GM19455 (cell line): ENCODE measurements at regions not wholly inside any gene's neighbourhood (a gene's known extent, or its start where the extent isn't known, plus 50 kb on each side); places are given as distances from the start of the nearest gene placed in this dataset.
"Not testable (repeated sequence)": the region's sequence is repeated elsewhere in the genome, so short reads cannot be mapped to it uniquely, and the experiment has no call there.

Experiments
- ATAC-seq: cut with Tn5 transposase; IDR thresholded peaks from one replicate; pipeline ENCODE4 v1.9.1; 2021; ENCODE audit not compliant: unreplicated experiment

GRCh38 chr4:19187691-19188090 is 1064.0 kb upstream of the SLIT2 start:
- ATAC-seq = no peak

- ATAC-seq = no peak
These were observed 1064.6 kb upstream of the SLIT2 start for GRCh38 chr4:19187096-19187495.

GRCh38 chr4:19181631-19182030 is 1070.1 kb upstream of the SLIT2 start:
- ATAC-seq = not testable (repeated sequence)

- no peak for ATAC-seq
These were observed 1072.9 kb upstream of the SLIT2 start for GRCh38 chr4:19178835-19179234.

- no peak for ATAC-seq
These were observed 1074.1 kb upstream of the SLIT2 start for GRCh38 chr4:19177616-19178015.

- ATAC-seq = no peak
These were observed 1079.9 kb upstream of the SLIT2 start for GRCh38 chr4:19171832-19172231.

GRCh38 chr4:19167311-19167710 is 1084.4 kb upstream of the SLIT2 start:
- no peak for ATAC-seq

GRCh38 chr4:19164334-19164733 is 1087.4 kb upstream of the SLIT2 start:
- no peak for ATAC-seq

- ATAC-seq = no peak
These were observed 1091.8 kb upstream of the SLIT2 start for GRCh38 chr4:19159874-19160273.

GRCh38 chr4:19158107-19158809 is 1093.4 kb upstream of the SLIT2 start:
- no peak for ATAC-seq

GRCh38 chr4:19156786-19157185 is 1094.9 kb upstream of the SLIT2 start:
- no peak for ATAC-seq

GRCh38 chr4:19155568-19155967 is 1096.1 kb upstream of the SLIT2 start:
- ATAC-seq = no peak

- not testable (repeated sequence) for ATAC-seq
These were observed 1097.4 kb upstream of the SLIT2 start for GRCh38 chr4:19154267-19154666.

- ATAC-seq = no peak
These were observed 1099.4 kb upstream of the SLIT2 start for GRCh38 chr4:19152264-19152663.

GRCh38 chr4:19151684-19152083 is 1100.0 kb upstream of the SLIT2 start:
- ATAC-seq = no peak

GRCh38 chr4:19146038-19146437 is 1105.7 kb upstream of the SLIT2 start:
- ATAC-seq = no peak

- ATAC-seq = no peak
These were observed 1114.5 kb upstream of the LCORL start for GRCh38 chr4:19135895-19136633.

- ATAC-seq = no peak
These were observed 1113.1 kb upstream of the LCORL start for GRCh38 chr4:19134685-19135084.

GRCh38 chr4:19133315-19133714 is 1111.8 kb upstream of the LCORL start:
- ATAC-seq = no peak

- no peak for ATAC-seq
These were observed 1109.3 kb upstream of the LCORL start for GRCh38 chr4:19130866-19131265.

- ATAC-seq = no peak
These were observed 1106.6 kb upstream of the LCORL start for GRCh38 chr4:19128176-19128575.

- ATAC-seq = no peak
These were observed 1105.3 kb upstream of the LCORL start for GRCh38 chr4:19126903-19127302.

- no peak for ATAC-seq
These were observed 1102.1 kb upstream of the LCORL start for GRCh38 chr4:19123681-19124080.
